ENCODE measurements at regions not wholly inside any gene's neighbourhood (a gene's known extent, or its start where the extent isn't known, plus 50 kb on each side); places are given as distances from the start of the nearest gene placed in this dataset.

DNA sequence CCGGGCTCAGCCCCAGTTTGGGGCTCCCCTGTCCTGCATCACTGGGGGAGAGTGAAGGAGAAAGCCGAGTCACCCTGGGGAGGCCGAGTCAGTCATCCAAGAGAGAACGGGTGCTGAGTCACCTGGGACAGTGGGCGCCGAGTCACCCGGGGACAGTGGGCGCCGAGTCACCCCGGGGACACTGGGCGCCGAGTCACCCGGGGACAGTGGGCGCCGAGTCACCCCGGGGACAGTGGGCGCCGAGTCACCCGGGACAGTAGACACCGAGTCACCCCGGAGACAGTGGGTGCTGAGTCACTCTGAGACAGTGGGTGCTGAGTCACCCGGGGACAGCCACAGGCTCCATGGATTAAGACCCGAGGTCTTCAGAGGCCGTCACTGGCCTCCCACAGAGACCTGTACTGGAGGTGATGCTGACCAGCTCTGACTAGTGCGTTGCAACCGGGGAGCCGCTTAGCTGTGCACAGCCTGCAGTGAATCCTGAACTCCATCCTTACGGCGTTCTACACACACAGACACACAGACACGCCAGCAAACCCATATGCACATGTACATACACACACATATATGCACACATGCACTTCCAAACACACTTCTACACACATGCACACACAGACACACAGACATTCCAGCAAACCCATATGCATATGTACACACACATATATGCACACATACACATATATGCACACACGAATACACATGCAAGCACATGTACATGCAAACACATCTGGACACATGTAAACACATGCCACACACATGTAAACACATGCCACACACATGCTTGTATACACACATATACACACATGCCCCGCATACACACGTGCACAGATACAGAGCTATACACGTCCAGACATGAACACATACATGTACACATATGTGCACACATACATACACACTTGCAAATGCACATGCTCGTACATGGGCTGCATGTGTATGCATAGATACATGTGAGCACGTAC is 64.9 kb upstream of the GALNT9 start:
- H3K27ac ChIP-seq (ENCODE audit: low read depth, low read length), result no peak overlapping the region
- H3K36me3 Mint-ChIP-seq (ENCODE audit: low read depth, unreplicated experiment), result peaks cover 3% of the 10 kb centered on the region
- FAIRE-seq, result peak; percentile 39
- H4K20me1 ChIP-seq (ENCODE audit: insufficient read depth, low read length), result no peaks in the 10 kb centered on the region
- TF ChIP-seq CTCF (IDR thresholded peaks at IDR 0.05; ENCODE audit: insufficient read depth, low read depth, low read length), result no peak
- no peak for TF ChIP-seq EZH2 (IDR thresholded peaks at IDR 0.05; ENCODE audit: insufficient read depth, low read length)
- H3K9me3 Mint-ChIP-seq (ENCODE audit: unreplicated experiment), result peaks cover 6% of the 10 kb centered on the region
- DNase-seq (ENCODE audit: low read depth), result no peak
- no peaks in the 10 kb centered on the region for H3K27me3 ChIP-seq (ENCODE audit: insufficient read depth, low read length)
- H3K27me3 Mint-ChIP-seq (ENCODE audit: low read depth, unreplicated experiment), result peaks cover 43% of the 10 kb centered on the region
- no peak overlapping the region for H3K4me2 ChIP-seq (ENCODE audit: low read length)
- H3K27ac Mint-ChIP-seq (ENCODE audit: unreplicated experiment), result no peak overlapping the region
- H3K4me1 ChIP-seq (ENCODE audit: insufficient read depth, low read length), result no peaks in the 10 kb centered on the region
- no peak overlapping the region for H3K4me3 Mint-ChIP-seq (ENCODE audit: unreplicated experiment)
- no peak overlapping the region for H2AFZ ChIP-seq (ENCODE audit: low read depth, low read length)
- H3K79me2 ChIP-seq (ENCODE audit: insufficient read depth, low read length), result no peaks in the 10 kb centered on the region
- no peak overlapping the region for H3K9ac ChIP-seq (ENCODE audit: low read length)
- peaks cover 12% of the 10 kb centered on the region for H3K4me1 Mint-ChIP-seq (ENCODE audit: low read depth, unreplicated experiment)
- H3K4me3 ChIP-seq (ENCODE audit: insufficient read depth, low read depth, low read length), result no peak overlapping the region
- H3K36me3 ChIP-seq (ENCODE audit: insufficient read depth, low read length), result no peaks in the 10 kb centered on the region
- H3K9me3 ChIP-seq (ENCODE audit: insufficient read depth, low read depth, low read length), result peaks cover 6% of the 10 kb centered on the region

- Histone ChIP-seq H3K9ac (ENCODE audit: low read length) (no peak overlapping the region), H3K4me2 (ENCODE audit: low read length) (no peak overlapping the region)
- H3K9me3 Mint-ChIP-seq (ENCODE audit: unreplicated experiment), result peaks cover 8% of the 10 kb centered on the region
Measured at GRCh38 chr12:132393245-132393795, 63.9 kb upstream of the GALNT9 start.

More at GRCh38 chr12:132393245-132393795, 63.9 kb upstream of the GALNT9 start:
- no peak overlapping the region for H3K4me3 ChIP-seq (ENCODE audit: insufficient read depth, low read depth, low read length)
- no peaks in the 10 kb centered on the region for H3K36me3 ChIP-seq (ENCODE audit: insufficient read depth, low read length)
- peaks cover 4% of the 10 kb centered on the region for H3K27me3 ChIP-seq (ENCODE audit: insufficient read depth, low read length)
- H3K27ac Mint-ChIP-seq (ENCODE audit: unreplicated experiment), result peak overlapping the region; percentile 14
- H2AFZ ChIP-seq (ENCODE audit: low read depth, low read length), result no peak overlapping the region
- no peaks in the 10 kb centered on the region for H3K4me1 ChIP-seq (ENCODE audit: insufficient read depth, low read length)
- peaks cover 46% of the 10 kb centered on the region for H3K27me3 Mint-ChIP-seq (ENCODE audit: low read depth, unreplicated experiment)
- peaks cover 6% of the 10 kb centered on the region for H3K9me3 ChIP-seq (ENCODE audit: insufficient read depth, low read depth, low read length)
- peaks cover 3% of the 10 kb centered on the region for H3K36me3 Mint-ChIP-seq (ENCODE audit: low read depth, unreplicated experiment)
- H3K4me3 Mint-ChIP-seq (ENCODE audit: unreplicated experiment), result no peak overlapping the region
- H3K27ac ChIP-seq (ENCODE audit: low read depth, low read length), result no peak overlapping the region
- no peak for FAIRE-seq
- H4K20me1 ChIP-seq (ENCODE audit: insufficient read depth, low read length), result no peaks in the 10 kb centered on the region
- DNase-seq (ENCODE audit: low read depth), result no peak
- peaks cover 12% of the 10 kb centered on the region for H3K4me1 Mint-ChIP-seq (ENCODE audit: low read depth, unreplicated experiment)
- no peaks in the 10 kb centered on the region for H3K79me2 ChIP-seq (ENCODE audit: insufficient read depth, low read length)
- TF ChIP-seq EZH2 (IDR thresholded peaks at IDR 0.05; ENCODE audit: insufficient read depth, low read length) (no peak), CTCF (IDR thresholded peaks at IDR 0.05; ENCODE audit: insufficient read depth, low read depth, low read length) (no peak)

Measured in astrocyte (in vitro differentiated cells and primary cell).